Karpas-422 (cell line): ENCODE measurements at regions not wholly inside any gene's neighbourhood (a gene's known extent, or its start where the extent isn't known, plus 50 kb on each side); places are given as distances from the start of the nearest gene placed in this dataset.

Experiments
- DNase-seq: peaks from one replicate; pipeline ENCODE4 v3.0.0-alpha.2; 2015
- H2AFZ ChIP-seq: fragments of 200-600 bp; sonication (generic); 2 replicates; pipeline ENCODE4 v1.6.1; 2014; ENCODE audit warnings: antibody characterized with exemption, low read length, mixed read lengths
- H3K27ac ChIP-seq: fragments of 200-600 bp; sonication (generic); 2 replicates; pipeline ENCODE4 v1.5.1; 2014; ENCODE audit warnings: mild to moderate bottlenecking, low read length, moderate library complexity
- H3K27me3 ChIP-seq: fragments of 200-600 bp; sonication (generic); 2 replicates; pipeline ENCODE4 v1.6.1; 2014; ENCODE audit warnings: low read length, mixed read lengths
- H3K36me3 ChIP-seq: fragments of 200-600 bp; sonication (generic); 2 replicates; pipeline ENCODE4 v1.6.1; 2014; ENCODE audit warnings: low read length, mixed read lengths; ENCODE audit not compliant: insufficient read depth
- H3K4me1 ChIP-seq: fragments of 200-600 bp; sonication (generic); 2 replicates; pipeline ENCODE4 v1.6.1; 2014; ENCODE audit warnings: mild to moderate bottlenecking, low read length, mixed read lengths
- H3K4me2 ChIP-seq: fragments of 200-600 bp; sonication (generic); 2 replicates; pipeline ENCODE4 v1.6.1; 2014; ENCODE audit warnings: low read length, low read depth, mild to moderate bottlenecking; ENCODE audit not compliant: poor library complexity, severe bottlenecking
- H3K4me3 ChIP-seq: fragments of 200-600 bp; sonication (generic); 2 replicates; pipeline ENCODE4 v1.5.1; 2014; ENCODE audit warnings: mild to moderate bottlenecking, antibody characterized with exemption, low read length, mixed read lengths
- H3K79me2 ChIP-seq: fragments of 200-600 bp; sonication (generic); 2 replicates; pipeline ENCODE4 v1.6.1; 2014; ENCODE audit warnings: mild to moderate bottlenecking, low read length, mixed read lengths
- H3K9ac ChIP-seq: fragments of 200-600 bp; sonication (generic); 2 replicates; pipeline ENCODE4 v1.6.0; 2014; ENCODE audit warnings: low read length
- H3K9me2 ChIP-seq: fragments of 200-600 bp; sonication (generic), shearing (Covaris generic); replicated peaks from 2 replicates; pipeline ENCODE4 v1.6.0; 2014; ENCODE audit warnings: mild to moderate bottlenecking, low read length, moderate library complexity; ENCODE audit not compliant: insufficient read depth
- H3K9me3 ChIP-seq: fragments of 300-700, 200-600 bp; sonication (generic); 2 replicates; pipeline ENCODE4 v1.6.1; 2014; ENCODE audit warnings: low read length, mixed read lengths
- H4K20me1 ChIP-seq: fragments of 200-600 bp; sonication (generic); 2 replicates; pipeline ENCODE4 v1.6.1; 2014; ENCODE audit warnings: mild to moderate bottlenecking, antibody characterized with exemption, low read length, low read depth; ENCODE audit not compliant: insufficient read depth

DNA sequence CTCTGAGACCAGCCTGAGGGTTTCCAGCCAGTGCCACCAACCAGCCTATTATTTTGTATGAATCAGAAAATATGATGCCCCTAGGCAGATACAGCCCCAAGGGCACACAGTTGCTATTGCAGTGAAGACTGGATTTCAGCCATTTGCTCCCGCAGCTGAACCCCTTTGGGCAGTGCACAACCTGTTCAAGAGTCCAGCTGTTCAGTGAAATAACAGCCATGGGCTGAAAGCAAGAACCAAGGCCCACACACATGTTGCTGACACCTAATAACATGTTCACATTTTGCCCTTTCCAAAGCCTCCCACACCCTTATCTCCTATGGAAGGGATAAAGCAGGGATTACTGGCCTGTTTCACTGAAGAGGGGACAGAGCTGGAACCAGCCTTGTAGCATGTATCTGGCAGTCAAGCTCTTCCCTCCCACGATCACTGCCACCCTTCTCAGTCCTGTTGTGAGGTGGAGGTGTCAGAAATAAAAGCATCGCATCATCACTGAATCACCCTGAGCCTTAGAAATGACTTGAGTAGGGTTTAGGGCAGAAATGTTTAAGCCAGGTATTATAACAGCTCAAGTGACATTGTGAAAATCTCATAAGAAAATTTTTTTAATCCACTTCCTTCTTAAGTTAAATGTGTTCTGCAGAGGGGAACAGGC, 137.1 kb upstream of the FSTL4 start:
- Histone ChIP-seq H3K4me3 (no peak overlapping the region; the same call in 1 of the 2 replicates), H2AFZ (no peak overlapping the region), H3K79me2 (no peaks in the 10 kb centered on the region), H3K4me2 (peak overlapping the region; percentile 25), H3K27me3 (no peaks in the 10 kb centered on the region), H3K36me3 (no peaks in the 10 kb centered on the region), H3K9me2 (no peaks in the 10 kb centered on the region), H3K9me3 (no peaks in the 10 kb centered on the region), H4K20me1 (no peaks in the 10 kb centered on the region), H3K9ac (0 out of 2 replicates have a peak overlapping the region, but pooled peaks have one; percentile 19), H3K4me1 (peaks cover 13% of the 10 kb centered on the region), H3K27ac (no peak overlapping the region)
- DNase-seq: peak; percentile 52

DNA sequence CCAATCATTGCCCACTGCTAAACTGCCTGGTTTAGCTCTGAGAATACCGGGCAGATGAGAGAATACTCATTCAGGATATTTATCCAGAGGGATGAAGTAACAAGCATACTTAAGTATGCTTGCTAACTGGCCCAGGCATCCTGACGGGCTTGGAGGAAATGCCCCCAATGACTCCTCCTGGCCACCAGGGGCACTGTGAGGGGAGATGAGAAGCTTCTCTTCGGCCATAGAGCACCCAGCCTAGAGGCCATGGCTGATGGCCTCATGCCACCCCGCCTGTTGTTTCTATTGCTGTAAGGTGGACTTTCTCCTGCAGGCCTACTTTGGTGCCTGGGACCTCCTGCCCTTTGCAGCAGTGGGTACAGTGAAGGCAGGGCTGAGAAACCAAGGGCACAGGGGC, 134.5 kb upstream of the FSTL4 start:
- Histone ChIP-seq H2AFZ (no peak overlapping the region), H3K27ac (no peak overlapping the region), H3K79me2 (no peaks in the 10 kb centered on the region), H3K4me2 (no peak overlapping the region), H3K36me3 (no peaks in the 10 kb centered on the region), H4K20me1 (no peaks in the 10 kb centered on the region), H3K4me1 (peaks cover 21% of the 10 kb centered on the region), H3K9ac (no peak overlapping the region), H3K4me3 (no peak overlapping the region), H3K9me3 (no peaks in the 10 kb centered on the region), H3K27me3 (no peaks in the 10 kb centered on the region), H3K9me2 (no peaks in the 10 kb centered on the region)
- DNase-seq: peak; percentile 73

DNA sequence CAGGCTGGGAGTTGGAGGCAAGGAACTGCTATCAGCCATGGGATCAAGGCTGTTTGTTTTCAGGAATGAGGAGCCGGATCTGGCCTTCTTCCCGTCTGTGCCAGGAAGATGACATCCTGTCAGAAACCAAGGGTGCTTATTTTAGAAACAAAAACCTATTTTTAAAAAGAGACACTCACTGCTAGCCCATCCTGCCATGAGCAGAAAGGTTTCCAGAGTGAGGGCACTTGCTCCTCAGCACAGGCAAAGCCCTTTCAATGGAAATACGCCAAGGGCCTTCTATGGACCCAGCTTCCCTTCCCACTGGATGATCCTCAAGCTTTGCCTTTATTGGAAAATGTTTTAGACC, 132.6 kb upstream of the FSTL4 start:
- H3K79me2 ChIP-seq: no peaks in the 10 kb centered on the region
- no peaks in the 10 kb centered on the region for H3K9me2 ChIP-seq
- H3K4me3 ChIP-seq: no peak overlapping the region
- no peak overlapping the region for H3K4me2 ChIP-seq
- H3K27ac ChIP-seq: no peak overlapping the region
- H3K4me1 ChIP-seq: peaks cover 19% of the 10 kb centered on the region
- H3K27me3 ChIP-seq: no peaks in the 10 kb centered on the region
- no peak overlapping the region for H2AFZ ChIP-seq
- H3K9me3 ChIP-seq: no peaks in the 10 kb centered on the region
- DNase-seq: no peak
- no peak overlapping the region for H3K9ac ChIP-seq
- no peaks in the 10 kb centered on the region for H4K20me1 ChIP-seq
- no peaks in the 10 kb centered on the region for H3K36me3 ChIP-seq

DNA sequence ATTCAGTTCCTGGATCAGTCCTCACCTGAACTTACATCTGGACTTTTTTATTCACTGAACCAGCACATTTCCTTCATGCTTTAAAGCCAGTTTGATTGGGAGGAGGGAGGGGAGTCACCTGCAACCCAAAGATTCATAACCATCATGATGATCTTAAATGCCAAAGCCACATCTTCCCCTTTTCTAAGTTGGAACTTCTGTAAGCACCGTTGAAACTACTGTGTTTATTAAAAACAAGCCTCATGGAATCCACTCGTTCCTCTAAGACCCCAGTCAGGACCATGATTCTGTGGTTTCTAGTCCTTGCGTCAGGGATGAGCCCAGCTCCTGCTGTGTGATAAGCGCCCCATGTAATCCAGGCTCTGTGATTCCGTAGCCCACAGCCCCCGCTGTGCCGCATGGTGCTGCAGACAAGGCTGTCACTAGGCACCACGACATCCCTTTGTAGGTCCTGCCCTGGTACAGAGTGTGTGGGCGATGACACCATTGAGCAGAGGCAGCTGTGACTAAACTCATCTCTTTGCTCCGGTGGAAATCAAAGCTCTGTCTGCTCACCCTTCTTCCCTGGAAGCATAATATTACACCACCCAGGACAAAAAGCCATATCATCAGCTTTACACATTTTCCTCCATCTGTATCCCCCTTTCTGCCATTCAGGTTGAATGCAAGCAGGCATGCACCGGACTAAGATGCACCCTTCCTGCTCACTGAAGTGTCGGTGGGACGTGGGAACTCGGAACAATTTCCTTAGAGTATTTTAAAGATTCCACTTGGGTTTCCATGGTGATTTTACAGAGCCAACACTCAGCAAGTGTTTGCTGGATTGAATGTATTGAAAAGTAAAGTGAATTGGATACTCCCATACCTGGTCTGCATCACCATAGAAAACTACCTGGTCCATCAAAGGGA, 132.0 kb upstream of the FSTL4 start:
- no peaks in the 10 kb centered on the region for H3K9me2 ChIP-seq
- H3K4me2 ChIP-seq: no peak overlapping the region
- DNase-seq: no peak
- H3K4me3 ChIP-seq: no peak overlapping the region
- H3K36me3 ChIP-seq: no peaks in the 10 kb centered on the region
- H3K79me2 ChIP-seq: no peaks in the 10 kb centered on the region
- no peaks in the 10 kb centered on the region for H3K9me3 ChIP-seq
- H4K20me1 ChIP-seq: no peaks in the 10 kb centered on the region
- H3K27me3 ChIP-seq: no peaks in the 10 kb centered on the region
- no peak overlapping the region for H3K9ac ChIP-seq
- H3K27ac ChIP-seq: no peak overlapping the region
- no peak overlapping the region for H2AFZ ChIP-seq
- H3K4me1 ChIP-seq: peaks cover 13% of the 10 kb centered on the region

DNA sequence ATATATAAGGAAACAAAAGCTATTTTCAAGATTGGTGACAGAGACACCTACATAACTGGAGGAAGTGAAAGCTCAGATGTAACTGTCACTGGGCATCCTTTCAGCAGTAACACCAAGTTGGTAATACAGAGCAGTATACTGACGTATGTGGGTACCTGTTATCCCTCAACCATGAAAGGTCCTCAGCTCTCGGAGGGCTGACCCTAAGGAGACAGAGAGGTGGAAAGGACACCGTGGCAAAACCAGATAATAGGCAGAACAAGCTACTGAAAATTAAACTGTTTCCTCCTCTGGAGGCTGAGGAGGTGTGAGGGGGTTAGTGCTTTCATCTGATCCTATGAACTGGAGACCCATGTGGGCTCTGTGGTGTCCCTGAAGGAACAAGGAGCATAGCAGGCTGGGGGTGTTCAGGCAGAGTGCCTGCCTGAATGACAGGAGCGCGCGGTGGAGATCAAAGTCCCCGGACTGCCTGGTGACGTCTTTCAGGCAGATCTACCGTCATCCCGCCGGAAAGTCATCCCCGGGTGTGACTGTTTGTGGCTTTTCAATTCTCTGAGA, 130.2 kb upstream of the FSTL4 start:
- peaks cover 7% of the 10 kb centered on the region for H3K4me1 ChIP-seq
- H3K9ac ChIP-seq: no peak overlapping the region
- H3K27ac ChIP-seq: no peak overlapping the region
- H3K4me3 ChIP-seq: no peak overlapping the region
- no peaks in the 10 kb centered on the region for H3K27me3 ChIP-seq
- H3K4me2 ChIP-seq: no peak overlapping the region
- H3K36me3 ChIP-seq: no peaks in the 10 kb centered on the region
- no peak overlapping the region for H2AFZ ChIP-seq
- no peaks in the 10 kb centered on the region for H3K9me3 ChIP-seq
- peak; percentile 50 for DNase-seq
- H3K9me2 ChIP-seq: no peaks in the 10 kb centered on the region
- H4K20me1 ChIP-seq: no peaks in the 10 kb centered on the region
- no peaks in the 10 kb centered on the region for H3K79me2 ChIP-seq

DNA sequence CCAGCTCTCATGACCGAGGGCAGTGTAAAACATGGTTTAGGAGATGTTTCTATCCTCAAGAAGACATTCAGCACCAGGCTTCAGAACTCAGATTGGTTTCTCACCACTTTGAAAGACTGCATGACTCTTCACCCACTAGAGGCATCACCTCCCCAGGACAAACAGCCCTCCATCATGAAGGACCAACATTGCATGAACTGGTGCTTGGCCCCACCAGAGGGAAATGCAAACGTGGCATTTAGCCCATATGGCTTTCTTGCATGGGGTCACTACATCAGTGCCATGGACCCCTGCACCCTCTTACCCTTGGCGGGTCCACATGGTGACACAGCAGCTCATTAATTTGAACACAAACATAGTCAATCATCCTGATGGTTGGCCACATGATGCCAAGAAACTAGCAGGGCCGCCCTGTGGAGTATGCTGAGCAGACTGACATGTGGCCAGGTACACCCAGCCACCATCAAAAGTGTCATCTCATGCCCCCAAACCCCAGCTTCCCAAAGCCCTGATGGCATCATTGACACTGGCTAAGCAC, 129.5 kb upstream of the FSTL4 start:
- no peaks in the 10 kb centered on the region for H3K9me3 ChIP-seq
- no peak overlapping the region for H3K4me2 ChIP-seq
- H3K27ac ChIP-seq: no peak overlapping the region
- no peak for DNase-seq
- H3K27me3 ChIP-seq: no peaks in the 10 kb centered on the region
- H3K79me2 ChIP-seq: no peaks in the 10 kb centered on the region
- H3K9me2 ChIP-seq: no peaks in the 10 kb centered on the region
- H3K9ac ChIP-seq: no peak overlapping the region
- H2AFZ ChIP-seq: no peak overlapping the region
- H4K20me1 ChIP-seq: no peaks in the 10 kb centered on the region
- no peak overlapping the region for H3K4me3 ChIP-seq
- no peaks in the 10 kb centered on the region for H3K36me3 ChIP-seq
- H3K4me1 ChIP-seq: peaks cover 7% of the 10 kb centered on the region

DNA sequence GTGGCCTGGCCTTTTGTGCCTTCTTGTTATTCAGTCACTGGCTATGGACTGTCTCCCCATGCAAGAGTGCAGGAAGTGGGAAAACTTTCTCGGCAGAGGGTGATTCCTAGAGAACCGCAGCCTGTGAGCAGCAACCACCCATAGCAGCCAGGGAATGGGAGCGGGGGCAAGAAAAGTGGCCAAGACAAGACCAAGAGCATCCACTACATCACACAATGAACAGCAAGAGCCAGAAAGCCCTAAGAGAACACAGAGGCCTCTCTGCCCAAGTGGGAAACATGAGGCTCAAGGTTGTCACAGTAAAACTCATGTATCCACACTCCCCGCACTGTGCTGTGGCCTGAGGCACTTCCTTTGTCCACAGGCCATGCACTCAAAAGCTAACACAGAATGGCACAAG, 129.1 kb upstream of the FSTL4 start:
- Histone ChIP-seq H3K4me1 (peaks cover 7% of the 10 kb centered on the region), H3K36me3 (no peaks in the 10 kb centered on the region), H3K27ac (no peak overlapping the region), H3K4me2 (no peak overlapping the region), H3K27me3 (no peaks in the 10 kb centered on the region), H3K79me2 (no peaks in the 10 kb centered on the region), H2AFZ (no peak overlapping the region), H4K20me1 (no peaks in the 10 kb centered on the region), H3K9me3 (no peaks in the 10 kb centered on the region), H3K9ac (no peak overlapping the region), H3K4me3 (no peak overlapping the region), H3K9me2 (no peaks in the 10 kb centered on the region)
- no peak for DNase-seq

DNA sequence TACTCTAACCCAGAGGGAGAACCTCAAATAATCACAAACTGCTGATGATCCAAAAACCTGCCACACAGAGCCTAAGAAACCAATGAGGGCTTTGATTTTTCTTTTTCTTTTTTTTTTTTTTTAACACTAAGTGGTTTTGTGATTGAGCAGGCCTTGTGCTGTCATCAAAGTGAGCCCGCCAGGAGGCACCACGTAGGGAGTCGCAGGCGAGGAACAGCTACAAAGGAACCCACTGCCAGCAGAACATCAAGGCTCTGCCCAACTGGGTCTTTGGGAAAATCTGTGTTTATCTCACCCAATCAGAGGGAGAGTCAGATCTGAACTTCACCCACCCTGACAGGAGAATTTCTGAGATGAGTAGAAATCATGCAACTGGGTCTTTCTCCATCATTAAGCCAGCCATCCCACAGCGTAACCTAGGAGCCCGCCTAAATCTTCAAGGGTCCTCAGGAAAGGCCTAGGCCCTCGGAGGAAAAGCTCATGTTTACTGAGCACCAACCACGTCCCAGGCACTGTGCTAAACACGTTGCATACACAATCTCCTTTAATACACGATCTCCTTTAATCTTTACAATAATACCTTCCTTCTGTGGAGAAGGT, 126.9 kb upstream of the FSTL4 start:
- Histone ChIP-seq H3K9me3 (no peaks in the 10 kb centered on the region), H3K4me2 (no peak overlapping the region), H3K27ac (no peak overlapping the region), H4K20me1 (no peaks in the 10 kb centered on the region), H3K4me1 (peaks cover 7% of the 10 kb centered on the region), H3K79me2 (no peaks in the 10 kb centered on the region), H2AFZ (no peak overlapping the region), H3K36me3 (no peaks in the 10 kb centered on the region), H3K9ac (no peak overlapping the region), H3K4me3 (no peak overlapping the region), H3K9me2 (no peaks in the 10 kb centered on the region), H3K27me3 (no peaks in the 10 kb centered on the region)
- no peak for DNase-seq
